Stomach (tissue), 4 donors: ENCODE measurements at regions not wholly inside any gene's neighbourhood (a gene's known extent, or its start where the extent isn't known, plus 50 kb on each side); places are given as distances from the start of the nearest gene placed in this dataset.

Source experiments
- POLR2A ChIP-seq, 4 donors: fragments of 450-650 bp; IDR thresholded peaks; one replicate each; pipeline ENCODE4 v1.6.1; 2016; ENCODE audit warnings: antibody characterized with exemption in 4 of 4, control low read depth in 2 of 4, mild to moderate bottlenecking in 1 of 4, moderate library complexity in 1 of 4
- TF ChIP-seq, protein P1 (sequence below), 7 experiments: fragments of 450-650 bp in 4 of 7; fragments of 200-600 bp in 3 of 7; sonication (generic) in 3 of 7; IDR thresholded peaks; one replicate each; pipeline ENCODE4 v1.5.1; 2016 to 2019; ENCODE audit warnings: antibody characterized with exemption in 7 of 7, control low read depth in 2 of 7, mild to moderate bottlenecking in 1 of 7

DNA sequence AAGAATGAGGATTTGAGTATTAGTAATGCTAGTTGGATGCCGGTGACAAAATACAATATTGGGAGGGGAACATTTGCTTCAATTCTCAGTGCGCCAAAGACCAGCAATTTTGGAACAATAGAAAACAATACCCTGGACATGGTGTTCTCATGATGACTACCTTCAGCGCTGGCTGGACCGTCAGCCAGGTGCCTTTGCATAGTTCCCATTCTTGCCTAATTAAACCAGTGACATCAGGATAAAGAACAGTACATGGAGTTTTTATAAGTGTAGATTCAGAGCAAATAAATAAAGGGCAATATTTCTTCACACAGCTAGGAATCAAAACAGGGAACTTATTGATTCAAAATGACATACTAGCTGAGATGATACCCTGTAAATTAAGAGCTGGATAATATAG lies 404.8 kb upstream of the RORA start:
- TF ChIP-seq, protein P1, sequence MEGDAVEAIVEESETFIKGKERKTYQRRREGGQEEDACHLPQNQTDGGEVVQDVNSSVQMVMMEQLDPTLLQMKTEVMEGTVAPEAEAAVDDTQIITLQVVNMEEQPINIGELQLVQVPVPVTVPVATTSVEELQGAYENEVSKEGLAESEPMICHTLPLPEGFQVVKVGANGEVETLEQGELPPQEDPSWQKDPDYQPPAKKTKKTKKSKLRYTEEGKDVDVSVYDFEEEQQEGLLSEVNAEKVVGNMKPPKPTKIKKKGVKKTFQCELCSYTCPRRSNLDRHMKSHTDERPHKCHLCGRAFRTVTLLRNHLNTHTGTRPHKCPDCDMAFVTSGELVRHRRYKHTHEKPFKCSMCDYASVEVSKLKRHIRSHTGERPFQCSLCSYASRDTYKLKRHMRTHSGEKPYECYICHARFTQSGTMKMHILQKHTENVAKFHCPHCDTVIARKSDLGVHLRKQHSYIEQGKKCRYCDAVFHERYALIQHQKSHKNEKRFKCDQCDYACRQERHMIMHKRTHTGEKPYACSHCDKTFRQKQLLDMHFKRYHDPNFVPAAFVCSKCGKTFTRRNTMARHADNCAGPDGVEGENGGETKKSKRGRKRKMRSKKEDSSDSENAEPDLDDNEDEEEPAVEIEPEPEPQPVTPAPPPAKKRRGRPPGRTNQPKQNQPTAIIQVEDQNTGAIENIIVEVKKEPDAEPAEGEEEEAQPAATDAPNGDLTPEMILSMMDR (IDR thresholded peaks at IDR 0.05): no peak
- TF ChIP-seq POLR2A (IDR thresholded peaks at IDR 0.05): no peak
